GM19023 (cell line): ENCODE measurements at regions not wholly inside any gene's neighbourhood (a gene's known extent, or its start where the extent isn't known, plus 50 kb on each side); places are given as distances from the start of the nearest gene placed in this dataset.
"Not testable (repeated sequence)": the region's sequence is repeated elsewhere in the genome, so short reads cannot be mapped to it uniquely, and the experiment has no call there.

ENCODE experiments used
- ATAC-seq: cut with Tn5 transposase; IDR thresholded peaks from one replicate; pipeline ENCODE4 v1.9.1; 2021; ENCODE audit warnings: mild to moderate bottlenecking, moderate library complexity; ENCODE audit not compliant: unreplicated experiment

DNA sequence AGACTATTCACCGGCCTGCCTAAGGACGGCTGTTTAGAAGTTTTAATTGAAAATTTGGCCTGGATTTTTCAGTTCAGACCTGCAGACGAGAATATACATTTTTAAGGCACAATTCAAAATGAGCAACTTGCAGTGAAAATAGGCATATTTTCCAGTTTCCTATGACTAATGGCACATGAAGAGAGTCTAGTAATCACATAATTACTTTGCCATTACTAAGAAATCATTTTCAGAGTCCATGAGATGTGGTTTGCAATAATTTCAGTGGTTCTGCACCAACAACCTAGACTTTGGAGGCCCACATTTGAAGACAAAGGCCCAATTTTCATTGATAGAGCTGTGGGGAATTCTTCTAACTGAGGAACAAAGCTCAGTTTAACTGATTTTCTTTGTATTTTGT lies 205.3 kb downstream of the SOX2 start:
- ATAC-seq = no peak

GRCh38 chr3:181919375-181919774 lies 207.7 kb downstream of the SOX2 start:
- ATAC-seq = no peak

GRCh38 chr3:181920409-181920808 lies 208.7 kb downstream of the SOX2 start:
- no peak for ATAC-seq

DNA sequence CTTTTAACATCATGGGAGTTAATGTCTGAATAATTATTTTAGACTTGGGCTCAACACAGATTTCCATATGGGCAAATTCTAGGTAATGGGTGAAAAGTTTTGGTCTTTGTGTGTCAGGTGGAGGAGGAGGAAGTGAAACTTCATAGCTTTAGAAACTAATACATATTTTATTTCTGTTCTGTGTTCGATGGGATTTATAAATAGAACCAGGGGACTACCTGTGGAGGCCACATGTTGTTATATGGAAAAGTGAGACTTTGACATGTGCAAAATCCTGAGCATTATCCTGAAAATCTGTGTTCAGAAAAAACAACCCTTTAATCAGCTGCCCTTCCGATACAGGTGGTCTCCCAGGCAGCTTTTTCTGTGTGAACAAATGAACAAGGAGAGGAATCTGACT lies 209.5 kb downstream of the SOX2 start:
- ATAC-seq = peak; percentile 89

- not testable (repeated sequence) for ATAC-seq
These were observed 214.1 kb downstream of the SOX2 start for GRCh38 chr3:181925841-181926240.

DNA sequence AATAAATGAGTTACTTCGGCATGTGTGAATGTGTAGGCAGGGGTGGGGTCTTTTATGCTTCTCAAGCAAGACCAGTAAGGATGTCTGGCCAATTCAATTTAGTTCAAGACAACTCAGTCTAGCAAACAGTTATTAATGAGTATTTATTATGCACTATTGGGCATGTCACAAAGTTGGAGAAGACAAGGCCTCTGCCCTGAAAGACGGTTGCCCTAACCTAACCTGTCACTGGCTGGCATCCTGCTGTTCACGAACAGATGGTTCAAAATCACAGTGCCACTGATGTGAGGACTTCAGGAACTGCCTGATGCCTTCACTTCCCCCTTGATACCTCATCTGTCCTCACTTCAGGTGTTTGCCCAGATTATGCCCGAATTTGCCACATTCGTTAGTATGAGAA lies 217.8 kb downstream of the SOX2 start:
- ATAC-seq = no peak

- ATAC-seq = no peak
These were observed 218.4 kb downstream of the SOX2 start for GRCh38 chr3:181930105-181930504.

DNA sequence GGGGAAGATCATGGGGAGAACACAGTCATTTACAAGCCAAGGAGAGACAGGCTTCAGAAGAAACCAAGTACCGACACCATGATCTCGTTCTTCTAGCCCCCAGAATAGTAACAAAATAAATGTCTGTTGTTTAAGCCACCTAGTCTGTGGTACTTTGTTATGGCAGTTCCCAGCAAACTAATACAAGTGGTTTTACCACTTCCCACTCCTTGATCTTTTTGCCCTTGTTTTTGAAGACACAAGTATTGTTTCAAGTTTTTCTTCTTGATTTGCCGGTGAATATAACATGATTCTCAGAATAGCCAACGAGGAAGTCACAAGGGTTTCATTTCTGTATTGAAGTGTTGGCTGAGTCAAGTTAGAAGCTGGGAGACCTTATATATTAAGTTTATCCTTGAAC lies 220.3 kb downstream of the SOX2 start:
- no peak for ATAC-seq

DNA sequence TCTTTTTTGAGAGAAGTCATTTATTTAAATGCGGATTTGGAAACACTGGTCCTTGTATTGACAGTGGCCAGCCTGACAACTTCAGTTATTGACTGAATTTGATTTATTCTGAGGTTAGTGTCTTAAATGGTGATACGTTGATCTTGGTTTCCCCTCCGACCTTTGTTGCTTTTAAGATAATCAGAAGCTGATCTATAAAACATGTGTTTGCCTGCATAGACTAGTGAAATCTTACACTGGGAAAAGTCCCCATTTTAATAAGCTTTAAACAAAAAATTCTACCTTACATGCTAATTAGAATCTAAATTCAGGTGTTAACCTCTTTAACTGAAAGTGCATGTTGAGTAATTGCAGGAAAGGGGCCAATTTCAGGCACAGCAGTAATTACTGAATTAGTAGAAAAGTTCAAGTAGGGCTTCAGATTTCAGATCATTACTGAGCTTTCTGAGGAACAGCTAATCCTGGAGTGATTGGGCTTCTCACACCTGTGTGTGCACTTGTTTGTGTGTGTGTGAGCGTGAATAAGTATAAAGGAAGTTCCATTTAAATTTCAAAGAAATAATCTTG lies 221.4 kb downstream of the SOX2 start:
- ATAC-seq = no peak

GRCh38 chr3:181935915-181936314 lies 224.2 kb downstream of the SOX2 start:
- ATAC-seq = no peak

DNA sequence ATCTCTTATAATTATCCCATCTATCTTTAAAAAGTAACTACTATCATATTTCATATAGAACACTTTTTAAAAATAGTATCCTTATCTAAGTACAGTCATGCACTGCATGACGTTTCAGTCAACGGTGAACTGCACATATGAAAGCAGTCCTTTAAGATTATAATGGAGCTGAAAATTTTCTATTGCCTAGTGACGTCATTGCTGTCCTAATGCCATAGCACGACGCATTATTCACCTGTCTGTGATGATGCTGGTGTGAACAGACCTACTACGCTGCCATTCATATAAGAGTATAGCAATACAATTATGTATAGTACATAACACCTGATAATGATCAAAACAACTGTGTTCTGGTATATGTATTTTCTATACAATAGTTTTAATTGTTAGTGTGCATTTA lies 225.0 kb downstream of the SOX2 start:
- ATAC-seq = no peak

GRCh38 chr3:181938580-181938979 lies 226.9 kb downstream of the SOX2 start:
- not testable (repeated sequence) for ATAC-seq

DNA sequence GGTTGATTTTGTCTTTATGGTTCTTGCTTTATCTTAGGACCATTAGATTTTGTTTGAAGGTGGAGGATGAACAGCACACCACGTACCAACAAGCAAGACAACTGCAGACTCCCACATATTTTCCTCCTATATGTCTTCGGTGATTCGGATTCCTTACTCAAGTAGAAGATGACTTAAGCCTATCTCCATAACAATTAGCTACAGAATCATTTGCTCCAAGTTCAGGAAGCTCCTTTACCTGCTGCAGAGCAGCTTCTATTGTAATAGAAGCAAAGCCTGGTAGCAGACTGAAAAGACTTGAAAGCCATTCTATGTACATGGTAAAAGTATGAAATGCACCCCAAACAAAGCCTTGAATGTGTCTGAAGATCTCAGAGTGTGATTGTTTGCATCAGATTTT lies 229.0 kb downstream of the SOX2 start:
- no peak for ATAC-seq

DNA sequence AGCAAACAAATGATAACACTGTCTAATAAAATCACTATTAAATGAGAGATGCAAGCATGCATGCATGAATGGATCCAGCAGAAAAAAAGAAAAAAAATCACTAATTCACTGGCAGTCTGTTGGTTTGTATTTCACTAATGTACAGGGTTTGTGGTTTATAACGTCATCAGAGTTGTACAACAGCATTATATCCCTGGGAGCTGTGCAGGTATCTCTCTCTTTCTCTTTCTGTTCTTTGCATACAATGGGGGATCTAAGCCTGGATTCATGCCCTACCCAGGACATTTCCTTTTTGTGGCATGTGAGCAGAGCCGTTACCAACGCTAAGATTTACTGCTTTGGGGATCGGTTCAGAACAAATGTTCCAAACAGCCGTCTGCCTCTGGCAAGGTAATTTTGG lies 229.5 kb downstream of the SOX2 start:
- ATAC-seq = peak; percentile 58

GRCh38 chr3:181943285-181943684 lies 231.6 kb downstream of the SOX2 start:
- ATAC-seq = no peak

DNA sequence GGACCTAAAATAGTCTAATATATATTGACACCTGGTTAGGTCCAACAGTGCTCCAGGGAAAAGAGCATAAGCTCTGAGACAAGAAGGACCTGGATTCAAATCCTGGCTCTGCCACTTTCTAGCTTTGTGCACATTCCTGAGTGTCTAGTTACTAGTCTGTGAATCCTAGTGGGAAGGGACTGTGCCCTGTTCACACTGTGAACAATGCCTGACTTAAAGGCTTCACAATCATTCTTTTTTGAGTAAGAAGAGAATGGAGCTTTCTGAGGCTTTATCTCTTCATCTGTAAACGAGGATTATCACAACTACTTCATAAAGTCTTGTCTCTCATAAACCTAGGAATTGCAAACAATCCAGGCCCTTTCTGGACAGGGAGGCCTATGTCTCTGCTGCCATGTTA lies 235.9 kb downstream of the SOX2 start:
- no peak for ATAC-seq

DNA sequence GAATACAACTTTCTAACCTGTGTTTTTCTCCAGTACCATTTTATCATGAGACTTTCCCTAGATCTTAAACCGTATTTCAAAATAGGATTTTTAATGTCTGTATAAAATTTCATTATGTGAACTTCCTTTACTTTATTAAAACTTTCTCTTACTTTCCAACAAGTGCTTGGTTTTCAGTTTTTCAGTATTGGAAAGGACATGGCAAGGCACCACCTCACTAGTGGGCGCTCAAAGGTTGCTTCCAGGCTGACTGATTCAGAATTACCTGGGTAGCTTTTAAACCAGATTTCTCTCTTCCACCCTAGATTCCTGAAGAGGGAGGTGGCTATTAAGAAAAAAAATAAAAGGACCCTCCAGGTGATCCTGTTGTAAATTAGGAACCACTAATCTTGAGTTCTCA lies 236.6 kb downstream of the SOX2 start:
- no peak for ATAC-seq

GRCh38 chr3:181952221-181952620 lies 240.5 kb downstream of the SOX2 start:
- no peak for ATAC-seq

- no peak for ATAC-seq
These were observed 241.2 kb downstream of the SOX2 start for GRCh38 chr3:181952929-181953328.

DNA sequence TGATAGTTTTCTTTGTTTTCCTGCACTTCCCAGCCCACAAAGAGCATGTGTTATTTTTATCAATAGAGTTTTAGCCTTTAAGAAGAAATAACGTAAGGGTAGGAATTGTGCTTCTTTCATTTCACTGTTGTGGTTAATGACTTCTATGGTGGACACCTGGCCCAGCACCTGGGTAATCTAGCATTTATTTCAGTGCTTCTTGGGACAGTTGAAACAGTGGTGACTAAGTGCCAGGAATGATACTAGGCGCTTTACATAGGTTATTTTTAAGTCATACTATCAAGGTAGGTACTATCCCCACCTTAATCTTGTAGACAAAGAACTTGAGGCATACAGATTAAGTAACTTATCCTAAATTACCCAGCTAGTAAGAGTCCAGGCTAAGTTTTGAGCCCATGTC lies 243.8 kb downstream of the SOX2 start:
- ATAC-seq = no peak

DNA sequence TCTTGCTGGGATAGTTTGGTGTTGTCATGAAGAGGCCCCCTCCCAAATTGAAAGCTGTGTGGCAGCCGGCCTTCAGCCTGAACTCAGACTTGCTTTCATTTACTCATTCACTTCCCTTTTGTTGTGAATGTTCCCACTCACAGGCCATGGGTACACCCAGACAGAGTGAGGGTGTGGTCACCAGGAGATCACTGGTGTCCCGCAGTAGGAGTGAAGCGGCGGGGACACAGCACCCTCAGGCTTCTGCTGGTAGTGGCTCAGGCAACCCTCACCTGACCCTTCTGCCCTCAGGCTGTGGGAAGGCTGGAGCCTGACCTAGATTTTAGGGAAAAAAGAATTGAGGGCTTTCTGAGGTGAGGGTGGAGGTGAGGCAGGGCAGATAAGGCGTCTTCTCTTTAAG lies 244.4 kb downstream of the SOX2 start:
- ATAC-seq = no peak

- no peak for ATAC-seq
These were observed 254.7 kb downstream of the SOX2 start for GRCh38 chr3:181966393-181966792.

DNA sequence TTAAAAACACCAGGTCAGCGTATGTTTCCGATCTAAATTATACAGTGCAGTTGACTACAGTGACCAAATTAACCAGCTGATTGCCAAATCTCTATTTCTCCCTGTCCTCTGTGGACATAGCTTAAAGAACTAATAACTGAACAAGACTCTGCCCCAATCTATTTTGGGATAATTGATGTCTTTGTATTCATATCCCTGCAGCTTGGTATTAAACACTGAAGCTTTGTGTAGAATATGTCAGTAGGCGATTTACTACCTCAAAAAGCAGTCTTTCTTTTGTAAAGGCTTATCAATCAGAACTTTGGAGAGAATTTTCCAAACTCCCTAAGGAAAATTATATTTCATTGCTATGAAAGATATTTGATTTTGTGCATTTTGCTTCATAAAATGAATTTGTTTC lies 258.2 kb downstream of the SOX2 start:
- ATAC-seq = no peak

- ATAC-seq = no peak
These were observed 259.7 kb downstream of the SOX2 start for GRCh38 chr3:181971424-181971823.
